Sigmoid colon (tissue), 4 donors: ENCODE measurements at regions not wholly inside any gene's neighbourhood (a gene's known extent, or its start where the extent isn't known, plus 50 kb on each side); places are given as distances from the start of the nearest gene placed in this dataset.

Experiments used
- CTCF ChIP-seq, 4 experiments: fragments of 450-650 bp in 3 of 4; fragments of 200-600 bp in 1 of 4; IDR thresholded peaks; one replicate each; pipeline ENCODE4 v1.5.1; 2016 to 2019; ENCODE audit warnings: antibody characterized with exemption in 4 of 4, mild to moderate bottlenecking in 3 of 4, moderate library complexity in 2 of 4
- EP300 ChIP-seq, 4 donors: sonication (generic); formaldehyde crosslinking; IDR thresholded peaks; one replicate each; pipeline ENCODE4 v1.6.1; 2017; ENCODE audit warnings: antibody characterized with exemption in 4 of 4
- POLR2A ChIP-seq, 2 donors: fragments of 450-650 bp; IDR thresholded peaks; one replicate each; pipeline ENCODE4 v1.6.1; 2016; ENCODE audit warnings: antibody characterized with exemption in 2 of 2, mild to moderate bottlenecking in 2 of 2, moderate library complexity in 2 of 2
- POLR2AphosphoS5 ChIP-seq, 4 donors: sonication (generic); formaldehyde crosslinking; IDR thresholded peaks; one replicate each; pipeline ENCODE4 v1.6.1; 2017; ENCODE audit warnings: antibody characterized with exemption in 4 of 4

- TF ChIP-seq CTCF (IDR thresholded peaks at IDR 0.05) (no peak), POLR2A (IDR thresholded peaks at IDR 0.05) (no peak), POLR2AphosphoS5 (IDR thresholded peaks at IDR 0.05) (no peak), EP300 (IDR thresholded peaks at IDR 0.05) (no peak)
Observed at GRCh38 chr3:170732660-170733245, 137.2 kb downstream of the RPL22L1 start.
